H1 (cell line): ENCODE measurements at regions not wholly inside any gene's neighbourhood (a gene's known extent, or its start where the extent isn't known, plus 50 kb on each side); places are given as distances from the start of the nearest gene placed in this dataset.
"Not testable (repeated sequence)": the region's sequence is repeated elsewhere in the genome, so short reads cannot be mapped to it uniquely, and the experiment has no call there.

ENCODE experiments used
- CREB1 ChIP-seq: IDR thresholded peaks from 2 replicates; pipeline ENCODE4 v1.6.1; 2012; ENCODE audit warnings: inconsistent platforms
- EP300 ChIP-seq, 2 experiments: IDR thresholded peaks; 1 replicate in 1 of 2; 2 replicates in 1 of 2; pipeline ENCODE4 v1.6.1; 2011 to 2012; ENCODE audit warnings: low read depth in 2 of 2, low read length in 2 of 2, mild to moderate bottlenecking in 2 of 2, borderline replicate concordance in 1 of 2, inconsistent platforms in 1 of 2, moderate library complexity in 1 of 2
- HDAC2 ChIP-seq, 2 experiments: fragments of 300-600 bp in 1 of 2; sonication (generic) in 1 of 2; IDR thresholded peaks; 2 replicates each; pipeline ENCODE4 v1.6.1; 2011 to 2012; ENCODE audit warnings: low read depth in 2 of 2, low read length in 2 of 2, mild to moderate bottlenecking in 2 of 2, moderate library complexity in 2 of 2, borderline replicate concordance in 1 of 2, inconsistent platforms in 1 of 2
- HDAC6 ChIP-seq: IDR thresholded peaks from one replicate; pipeline ENCODE4 v1.7.1; 2012; ENCODE audit warnings: low read depth, mild to moderate bottlenecking, inconsistent platforms, low read length, moderate library complexity
- JUN ChIP-seq: IDR thresholded peaks from 2 replicates; pipeline ENCODE4 v1.6.1; 2011; ENCODE audit warnings: low read depth, mild to moderate bottlenecking, improper control_type of control experiment, low read length
- KDM1A ChIP-seq: fragments of 200-600, 300-600 bp; sonication (generic); IDR thresholded peaks from 2 replicates; pipeline ENCODE4 v1.7.1; 2016; ENCODE audit warnings: mild to moderate bottlenecking, low read length, borderline replicate concordance
- POLR2A ChIP-seq, 2 experiments: IDR thresholded peaks; 1 replicate in 1 of 2; 2 replicates in 1 of 2; pipeline ENCODE4 v1.6.1; 2011; ENCODE audit warnings: low read depth in 2 of 2, low read length in 2 of 2, mild to moderate bottlenecking in 2 of 2; ENCODE audit errors: control extremely low read depth in 1 of 2
- RAD21 ChIP-seq, 2 experiments: IDR thresholded peaks in 1 of 2; conservative IDR thresholded peaks in 1 of 2; 2 replicates each; pipeline ENCODE4 v1.6.1; 2011; ENCODE audit warnings: low read depth in 2 of 2, low read length in 2 of 2, improper control_type of control experiment in 1 of 2, inconsistent platforms in 1 of 2, mild to moderate bottlenecking in 1 of 2, moderate library complexity in 1 of 2
- RNF2 ChIP-seq: fragments of 200-900, 300-1000 bp; sonication (generic); IDR thresholded peaks from 2 replicates; pipeline ENCODE4 v1.7.1; 2016; ENCODE audit warnings: borderline replicate concordance, low read depth, mild to moderate bottlenecking, antibody characterized with exemption, low read length; ENCODE audit not compliant: poor library complexity, severe bottlenecking; ENCODE audit errors: missing control alignments
- YY1 ChIP-seq: IDR thresholded peaks from 2 replicates; pipeline ENCODE4 v1.6.1; 2011; ENCODE audit warnings: low read depth, mild to moderate bottlenecking, low read length
- ZNF274 ChIP-seq: IDR thresholded peaks from 2 replicates; pipeline ENCODE4 v1.7.0; 2012; ENCODE audit warnings: low read length, borderline replicate concordance; ENCODE audit errors: extremely low read depth
- TF ChIP-seq, protein P1 (sequence below): IDR thresholded peaks from 2 replicates; pipeline ENCODE4 v1.6.1; 2011; ENCODE audit warnings: low read depth, mild to moderate bottlenecking, low read length; ENCODE audit not compliant: insufficient read depth
- TF ChIP-seq, protein P2 (sequence below), 3 experiments: IDR thresholded peaks; 1 replicate in 2 of 3; 2 replicates in 1 of 3; pipeline versions ENCODE4 v1.5.1 to v1.6.1; 2011; ENCODE audit warnings: low read length in 3 of 3, mild to moderate bottlenecking in 3 of 3, inconsistent platforms in 2 of 3, low read depth in 1 of 3, moderate library complexity in 1 of 3; ENCODE audit not compliant: insufficient read depth in 1 of 3; ENCODE audit errors: control extremely low read depth in 1 of 3

DNA sequence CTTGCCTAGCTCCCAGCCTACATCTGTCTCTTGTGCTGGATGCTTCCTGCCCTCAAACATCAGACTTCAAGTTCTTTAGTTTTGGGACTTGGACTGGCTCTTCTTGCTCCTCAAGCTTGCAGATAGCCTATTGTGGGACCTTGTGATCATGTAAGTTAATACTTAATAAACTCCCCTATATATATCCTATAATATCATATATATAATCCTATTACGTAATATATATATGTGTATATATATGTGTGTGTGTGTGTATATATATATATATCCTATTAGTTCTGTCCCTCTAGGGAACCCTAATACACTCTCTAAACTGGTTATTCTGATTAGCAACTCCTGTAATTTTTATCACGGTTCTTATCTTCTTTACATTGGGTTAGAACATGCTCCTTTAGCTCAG, 274.9 kb upstream of the USP25 start:
- not testable (repeated sequence) for TF ChIP-seq POLR2A (IDR thresholded peaks at IDR 0.05; ENCODE audit: control extremely low read depth in 1 of 2, low read depth in 2 of 2, low read length in 2 of 2); RNF2; CREB1; RAD21 (IDR thresholded peaks at IDR 0.05 in 1 of 2, conservative IDR thresholded peaks at IDR 0.05 in 1 of 2; ENCODE audit: low read depth in 2 of 2, low read length in 2 of 2); HDAC2 (IDR thresholded peaks at IDR 0.05; ENCODE audit: borderline replicate concordance in 1 of 2, low read depth in 2 of 2, low read length in 2 of 2); ZNF274; KDM1A; EP300 (IDR thresholded peaks at IDR 0.05; ENCODE audit: borderline replicate concordance in 1 of 2, low read depth in 2 of 2, low read length in 2 of 2); JUN; HDAC6; YY1
- TF ChIP-seq, protein P1, sequence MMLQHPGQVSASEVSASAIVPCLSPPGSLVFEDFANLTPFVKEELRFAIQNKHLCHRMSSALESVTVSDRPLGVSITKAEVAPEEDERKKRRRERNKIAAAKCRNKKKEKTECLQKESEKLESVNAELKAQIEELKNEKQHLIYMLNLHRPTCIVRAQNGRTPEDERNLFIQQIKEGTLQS, result not testable (repeated sequence)
- TF ChIP-seq, protein P2, sequence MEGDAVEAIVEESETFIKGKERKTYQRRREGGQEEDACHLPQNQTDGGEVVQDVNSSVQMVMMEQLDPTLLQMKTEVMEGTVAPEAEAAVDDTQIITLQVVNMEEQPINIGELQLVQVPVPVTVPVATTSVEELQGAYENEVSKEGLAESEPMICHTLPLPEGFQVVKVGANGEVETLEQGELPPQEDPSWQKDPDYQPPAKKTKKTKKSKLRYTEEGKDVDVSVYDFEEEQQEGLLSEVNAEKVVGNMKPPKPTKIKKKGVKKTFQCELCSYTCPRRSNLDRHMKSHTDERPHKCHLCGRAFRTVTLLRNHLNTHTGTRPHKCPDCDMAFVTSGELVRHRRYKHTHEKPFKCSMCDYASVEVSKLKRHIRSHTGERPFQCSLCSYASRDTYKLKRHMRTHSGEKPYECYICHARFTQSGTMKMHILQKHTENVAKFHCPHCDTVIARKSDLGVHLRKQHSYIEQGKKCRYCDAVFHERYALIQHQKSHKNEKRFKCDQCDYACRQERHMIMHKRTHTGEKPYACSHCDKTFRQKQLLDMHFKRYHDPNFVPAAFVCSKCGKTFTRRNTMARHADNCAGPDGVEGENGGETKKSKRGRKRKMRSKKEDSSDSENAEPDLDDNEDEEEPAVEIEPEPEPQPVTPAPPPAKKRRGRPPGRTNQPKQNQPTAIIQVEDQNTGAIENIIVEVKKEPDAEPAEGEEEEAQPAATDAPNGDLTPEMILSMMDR (IDR thresholded peaks at IDR 0.05; ENCODE audit: control extremely low read depth in 1 of 3, insufficient read depth in 1 of 3, low read depth in 1 of 3, low read length in 3 of 3), result not testable (repeated sequence)
